ENCODE measurements at regions not wholly inside any gene's neighbourhood (a gene's known extent, or its start where the extent isn't known, plus 50 kb on each side); places are given as distances from the start of the nearest gene placed in this dataset.

DNA sequence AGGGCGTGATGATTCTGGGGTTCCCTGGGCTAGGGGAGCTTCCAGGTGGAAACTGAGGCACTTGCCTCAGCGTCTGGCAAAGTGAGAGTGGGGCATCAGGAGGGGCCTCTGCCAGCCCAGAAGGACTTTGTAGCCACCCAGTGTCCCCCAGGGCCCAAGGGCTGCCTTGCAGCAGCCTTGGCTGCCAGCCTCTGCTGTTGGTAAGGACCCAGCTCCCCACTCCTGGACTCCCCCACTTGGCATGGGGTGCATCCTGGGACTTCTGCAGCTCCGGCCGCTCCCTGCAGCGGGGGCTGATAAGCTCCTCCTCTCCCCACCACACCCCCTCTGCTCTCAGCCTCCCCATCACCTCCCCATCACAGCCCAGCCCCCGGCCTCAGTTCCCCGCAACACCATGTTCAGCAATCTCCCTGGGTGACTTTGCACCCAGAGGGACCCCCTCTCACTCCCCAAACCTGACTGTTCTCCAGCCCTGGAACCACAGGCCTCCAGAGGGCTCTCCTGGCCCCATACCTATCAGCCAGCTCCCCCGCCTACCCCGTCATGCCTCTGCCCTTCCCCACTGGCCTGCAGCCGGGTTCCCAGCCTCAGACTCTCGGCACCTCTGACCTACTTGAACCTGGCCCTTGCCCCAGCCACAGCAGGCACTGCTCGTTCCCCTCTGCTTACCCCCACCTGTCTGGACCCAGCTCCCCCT, 113.0 kb downstream of the CRYAA start:
- no peak for TF ChIP-seq CTCF (IDR thresholded peaks at IDR 0.05; ENCODE audit: control insufficient read depth, extremely low read depth, insufficient read depth)
- DNase-seq (ENCODE audit: low read depth): no peak
- no peak overlapping the region for H3K4me3 ChIP-seq (ENCODE audit: low read depth, low read length)

- no peak for TF ChIP-seq CTCF (IDR thresholded peaks at IDR 0.05; ENCODE audit: control insufficient read depth, extremely low read depth, insufficient read depth)
- DNase-seq (ENCODE audit: low read depth): no peak
These were observed 112.3 kb downstream of the CRYAA start for GRCh38 chr21:43280949-43281633.

DNA sequence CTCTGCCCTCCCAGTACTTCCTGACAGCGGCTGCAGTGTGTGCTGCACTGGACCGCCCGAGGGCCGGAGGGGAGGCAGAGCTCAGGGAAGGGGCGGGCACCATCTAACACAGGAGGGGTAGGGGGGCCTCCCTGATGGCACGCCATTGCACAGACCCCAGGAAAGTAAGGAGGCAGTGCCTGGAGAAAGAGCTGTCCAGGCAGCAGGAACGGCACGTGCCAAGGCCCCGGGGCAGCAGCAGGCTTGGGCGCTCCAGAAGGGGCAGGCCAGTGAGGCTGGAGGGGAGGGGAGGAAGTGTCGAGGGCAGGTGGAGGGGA, 110.7 kb downstream of the CRYAA start:
- TF ChIP-seq CTCF (IDR thresholded peaks at IDR 0.05; ENCODE audit: control insufficient read depth, extremely low read depth, insufficient read depth): no peak
- DNase-seq (ENCODE audit: low read depth): no peak
- H3K4me3 ChIP-seq (ENCODE audit: low read depth, low read length): no peak overlapping the region

More at GRCh38 chr21:43280949-43281633, 112.3 kb downstream of the CRYAA start:
- H3K4me3 ChIP-seq (ENCODE audit: low read depth, low read length): no peak overlapping the region

GRCh38 chr21:43278766-43279577, 110.2 kb downstream of the CRYAA start:
- no peak for TF ChIP-seq CTCF (IDR thresholded peaks at IDR 0.05; ENCODE audit: control insufficient read depth, extremely low read depth, insufficient read depth)
- no peak for DNase-seq (ENCODE audit: low read depth)
- no peak overlapping the region for H3K4me3 ChIP-seq (ENCODE audit: low read depth, low read length)

DNA sequence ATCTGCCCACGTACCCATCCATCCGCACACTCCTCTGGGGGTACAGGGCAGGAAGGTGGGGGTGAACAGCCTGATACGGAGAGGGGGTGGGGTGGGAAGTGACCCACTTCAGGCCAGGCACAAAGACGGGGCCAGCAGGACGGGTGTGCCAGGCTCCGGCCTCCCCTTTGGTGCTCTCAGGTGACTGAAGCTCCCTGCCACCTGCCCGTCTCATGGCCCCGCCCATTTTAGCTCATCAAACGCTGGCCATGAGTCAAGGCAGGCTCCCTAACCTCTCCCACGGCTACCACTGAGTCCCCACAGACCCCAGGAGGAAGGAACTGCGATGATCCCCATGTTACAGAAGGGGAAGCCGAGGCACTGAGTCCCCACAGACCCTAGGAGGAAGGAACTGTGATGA, 109.6 kb downstream of the CRYAA start:
- H3K4me3 ChIP-seq (ENCODE audit: low read depth, low read length): no peak overlapping the region
- no peak for DNase-seq (ENCODE audit: low read depth)
- TF ChIP-seq CTCF (IDR thresholded peaks at IDR 0.05; ENCODE audit: control insufficient read depth, extremely low read depth, insufficient read depth): no peak

- no peak for TF ChIP-seq CTCF (IDR thresholded peaks at IDR 0.05; ENCODE audit: control insufficient read depth, extremely low read depth, insufficient read depth)
- no peak overlapping the region for H3K4me3 ChIP-seq (ENCODE audit: low read depth, low read length)
- DNase-seq (ENCODE audit: low read depth): no peak
These were observed 108.9 kb downstream of the CRYAA start for GRCh38 chr21:43277481-43278351.
